GM23248 (cell line): ENCODE measurements at regions not wholly inside any gene's neighbourhood (a gene's known extent, or its start where the extent isn't known, plus 50 kb on each side); places are given as distances from the start of the nearest gene placed in this dataset.
A peak's percentile ranks its signal among the peaks of the same experiment; 100 is the strongest.

Source experiments
- DNase-seq: peaks from one replicate; pipeline ENCODE4 v3.0.0-alpha.2; 2015
- H2AFZ ChIP-seq: fragments of 200-600 bp; sonication (generic); 2 replicates; pipeline ENCODE4 v1.6.1; 2016; ENCODE audit warnings: antibody characterized with exemption
- H3F3A ChIP-seq: fragments of 200-600 bp; sonication (generic); 2 replicates; pipeline ENCODE4 v1.6.1; 2016; ENCODE audit warnings: mild to moderate bottlenecking, antibody characterized with exemption, mixed run types; ENCODE audit not compliant: insufficient read depth
- H3K27ac ChIP-seq: fragments of 200-600 bp; sonication (generic); 2 replicates; pipeline ENCODE4 v1.5.1; 2016; ENCODE audit warnings: mild to moderate bottlenecking
- H3K27me3 ChIP-seq: fragments of 200-600 bp; sonication (generic); replicated peaks from 2 replicates; pipeline ENCODE4 v1.6.1; 2016; ENCODE audit warnings: mild to moderate bottlenecking; ENCODE audit not compliant: insufficient read depth
- H3K36me3 ChIP-seq: fragments of 200-600 bp; sonication (generic); 2 replicates; pipeline ENCODE4 v1.6.1; 2016; ENCODE audit warnings: low read depth, mild to moderate bottlenecking
- H3K4me1 ChIP-seq: fragments of 200-600 bp; sonication (generic); 2 replicates; pipeline ENCODE4 v1.6.1; 2016; ENCODE audit warnings: mild to moderate bottlenecking; ENCODE audit not compliant: insufficient read depth
- H3K4me2 ChIP-seq: fragments of 200-600 bp; sonication (generic); one replicate; pipeline ENCODE4 v1.6.1; 2016; ENCODE audit warnings: mild to moderate bottlenecking; ENCODE audit not compliant: unreplicated experiment
- H3K4me3 ChIP-seq: fragments of 200-600 bp; sonication (generic); 2 replicates; pipeline ENCODE4 v1.5.1; 2016; ENCODE audit warnings: mild to moderate bottlenecking
- H3K79me2 ChIP-seq: fragments of 200-600 bp; sonication (generic); 2 replicates; pipeline ENCODE4 v1.6.1; 2016; ENCODE audit warnings: mild to moderate bottlenecking; ENCODE audit not compliant: insufficient read depth
- H3K9ac ChIP-seq: fragments of 200-600 bp; sonication (generic); 2 replicates; pipeline ENCODE4 v1.6.1; 2016; ENCODE audit warnings: mild to moderate bottlenecking
- H3K9me2 ChIP-seq: fragments of 200-600 bp; sonication (generic); 2 replicates; pipeline ENCODE4 v1.6.1; 2016; ENCODE audit warnings: mixed run types, mild to moderate bottlenecking, moderate library complexity; ENCODE audit not compliant: insufficient read depth
- H3K9me3 ChIP-seq: fragments of 200-600 bp; sonication (generic); one replicate; pipeline ENCODE4 v1.6.1; 2017; ENCODE audit warnings: low read depth
- H4K20me1 ChIP-seq: fragments of 200-600 bp; sonication (generic); 2 replicates; pipeline ENCODE4 v1.6.0; 2016; ENCODE audit not compliant: insufficient read depth
- EZH2 ChIP-seq: fragments of 200-600 bp; sonication (generic); IDR thresholded peaks from 2 replicates; pipeline ENCODE4 v1.6.1; 2018; ENCODE audit warnings: antibody characterized with exemption, mild to moderate bottlenecking; ENCODE audit not compliant: insufficient read depth, poor library complexity, severe bottlenecking
- EZH2phosphoT487 ChIP-seq: fragments of 200-600 bp; sonication (generic); IDR thresholded peaks from 2 replicates; pipeline ENCODE4 v1.6.1; 2018; ENCODE audit warnings: antibody characterized with exemption, moderate library complexity, mild to moderate bottlenecking, low read depth; ENCODE audit not compliant: insufficient read depth
- WGBS, 2 experiments: methylation state at CpG; one replicate each; pipeline ENCODE4 v1.1.6; 2015 to 2017; ENCODE audit warnings: low lambda C conversion rate in 2 of 2, low coverage in 1 of 2; ENCODE audit errors: missing lambda C conversion rate in 2 of 2; 5-methylcytosine and 5-hydroxymethylcytosine counted together
- in situ Hi-C: fragments of 300-500 bp; cut with MboI; formaldehyde crosslinking; loops from 2 replicates; pipeline ENCODE4 v1.15.0; 2020

GRCh38 chr15:62929000-62929357 is 113.6 kb upstream of the TPM1 start:
- DNase-seq, result peak; percentile 94
- peaks cover 62% of the 10 kb centered on the region for H3K4me1 ChIP-seq
- H3F3A ChIP-seq, result peaks cover 63% of the 10 kb centered on the region
- no peaks in the 10 kb centered on the region for H4K20me1 ChIP-seq
- in situ Hi-C loops, result no loop called here
- 0 out of 2 replicates have a peak overlapping the region, but pooled peaks have one; percentile 11 for H3K4me3 ChIP-seq
- no peaks in the 10 kb centered on the region for H3K36me3 ChIP-seq
- TF ChIP-seq EZH2 (no peak), EZH2phosphoT487 (no peak)
- H3K4me2 ChIP-seq, result peak overlapping the region; percentile 59
- H3K27ac ChIP-seq, result peak overlapping the region; percentile 91
- H3K9ac ChIP-seq, result peak overlapping the region; percentile 57
- H3K9me3 ChIP-seq, result no peaks in the 10 kb centered on the region
- no peaks in the 10 kb centered on the region for H3K79me2 ChIP-seq
- no peaks in the 10 kb centered on the region for H3K27me3 ChIP-seq
- no peak overlapping the region for H2AFZ ChIP-seq
- H3K9me2 ChIP-seq, result no peaks in the 10 kb centered on the region

DNA sequence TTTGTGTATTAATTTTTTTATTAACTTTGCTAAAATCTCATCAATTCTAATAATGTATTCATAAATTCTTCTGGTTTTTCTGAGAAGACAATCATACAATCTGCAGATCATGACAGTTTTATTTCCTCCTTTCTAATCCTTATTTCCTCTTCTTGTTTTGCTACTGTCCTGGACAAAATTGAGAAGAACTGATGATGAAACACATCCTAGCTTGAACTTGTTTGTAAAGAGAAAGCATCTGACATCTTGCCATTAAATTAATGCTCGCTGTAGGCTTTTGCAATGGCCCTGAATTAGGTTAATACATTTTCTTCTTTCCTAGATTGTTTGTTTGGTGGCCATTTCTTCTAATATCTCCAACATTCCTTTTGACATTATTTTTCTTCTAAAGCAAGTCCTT is 110.9 kb upstream of the TPM1 start:
- no peak overlapping the region for H3K4me3 ChIP-seq
- H3K4me1 ChIP-seq, result peaks cover 82% of the 10 kb centered on the region
- no peaks in the 10 kb centered on the region for H3K36me3 ChIP-seq
- H3K27me3 ChIP-seq, result no peaks in the 10 kb centered on the region
- H3K79me2 ChIP-seq, result no peaks in the 10 kb centered on the region
- peak overlapping the region; percentile 66 for H3K27ac ChIP-seq
- no peak overlapping the region for H2AFZ ChIP-seq
- in situ Hi-C loops, result no loop called here
- H3F3A ChIP-seq, result peaks cover 70% of the 10 kb centered on the region
- WGBS, 2 experiments, result 34 to 53% methylated on average over 1 of the region's 1 CpG
- H3K9ac ChIP-seq, result no peak overlapping the region
- no peaks in the 10 kb centered on the region for H3K9me3 ChIP-seq
- H4K20me1 ChIP-seq, result no peaks in the 10 kb centered on the region
- peak overlapping the region; percentile 64 for H3K4me2 ChIP-seq
- TF ChIP-seq EZH2phosphoT487 (no peak), EZH2 (no peak)
- H3K9me2 ChIP-seq, result no peaks in the 10 kb centered on the region
- DNase-seq, result peak; percentile 43

- Histone ChIP-seq H3K9me3 (no peaks in the 10 kb centered on the region), H3K27me3 (no peaks in the 10 kb centered on the region), H3K4me2 (peak overlapping the region; percentile 64), H3K36me3 (no peaks in the 10 kb centered on the region), H3K27ac (peak overlapping the region; percentile 66), H4K20me1 (no peaks in the 10 kb centered on the region), H3K79me2 (no peaks in the 10 kb centered on the region), H3K4me3 (peak overlapping the region; percentile 36), H3F3A (peaks cover 67% of the 10 kb centered on the region), H3K9ac (no peak overlapping the region; the same call in 1 of the 2 replicates), H2AFZ (no peak overlapping the region), H3K9me2 (no peaks in the 10 kb centered on the region), H3K4me1 (peaks cover 78% of the 10 kb centered on the region)
- in situ Hi-C loops, result no loop called here
- peak; percentile 93 for DNase-seq
- peak; percentile 95 for TF ChIP-seq EZH2phosphoT487
- TF ChIP-seq EZH2, result no peak
- WGBS, 2 experiments, result 0% methylated on average over 1 of the region's 1 CpG
Observed at GRCh38 chr15:62932436-62932835, 110.1 kb upstream of the TPM1 start.

GRCh38 chr15:62933386-62933785 is 109.2 kb upstream of the TPM1 start:
- Histone ChIP-seq H3F3A (peaks cover 58% of the 10 kb centered on the region), H3K27me3 (no peaks in the 10 kb centered on the region), H3K4me1 (peaks cover 70% of the 10 kb centered on the region), H2AFZ (no peak overlapping the region), H3K4me2 (peak overlapping the region; percentile 45), H3K9ac (no peak overlapping the region), H3K36me3 (no peaks in the 10 kb centered on the region), H3K27ac (peak overlapping the region; percentile 66), H3K9me3 (no peaks in the 10 kb centered on the region), H3K4me3 (peak overlapping the region; percentile 1), H4K20me1 (no peaks in the 10 kb centered on the region), H3K79me2 (no peaks in the 10 kb centered on the region), H3K9me2 (no peaks in the 10 kb centered on the region)
- peak; percentile 64 for DNase-seq
- 15 to 18% methylated on average over 2 of the region's 2 CpGs for WGBS, 2 experiments
- in situ Hi-C loops, result no loop called here
- TF ChIP-seq EZH2 (no peak), EZH2phosphoT487 (no peak)

- Histone ChIP-seq H3K4me1 (peaks cover 60% of the 10 kb centered on the region), H3K9ac (no peak overlapping the region), H4K20me1 (no peaks in the 10 kb centered on the region), H3K36me3 (no peaks in the 10 kb centered on the region), H3K4me3 (no peak overlapping the region), H3K79me2 (no peaks in the 10 kb centered on the region), H3K9me3 (no peaks in the 10 kb centered on the region), H3K27ac (peak overlapping the region; percentile 10; the same call in 1 of the 2 replicates), H3K27me3 (no peaks in the 10 kb centered on the region), H3K4me2 (peak overlapping the region; percentile 45), H2AFZ (no peak overlapping the region), H3K9me2 (no peaks in the 10 kb centered on the region), H3F3A (peaks cover 56% of the 10 kb centered on the region)
- WGBS, 2 experiments, result 57 to 61% methylated on average over 14 of the region's 14 CpGs
- TF ChIP-seq EZH2 (no peak), EZH2phosphoT487 (no peak)
- in situ Hi-C loops, result no loop called here
- DNase-seq, result peak; percentile 29
Observed at GRCh38 chr15:62934236-62934971, 108.1 kb upstream of the TPM1 start.
